Keratinocyte (primary cell): ENCODE measurements at regions not wholly inside any gene's neighbourhood (a gene's known extent, or its start where the extent isn't known, plus 50 kb on each side); places are given as distances from the start of the nearest gene placed in this dataset.

Source experiments
- DNase-seq: peaks from one replicate; pipeline ENCODE4 v3.0.0-alpha.2; 2011; ENCODE audit warnings: low read depth, missing footprints, low spot score
- FAIRE-seq: peaks from 2 replicates; lab custom pipeline; 2011; peaks lifted over from hg19 to GRCh38; lab: Jason Lieb, UNC
- H2AFZ ChIP-seq: 2 replicates; pipeline ENCODE4 v1.6.0; 2012; ENCODE audit warnings: low read length, control low read depth, inconsistent platforms; ENCODE audit not compliant: control insufficient read depth
- H3K27ac ChIP-seq: 2 replicates; pipeline ENCODE4 v1.5.1; 2011; ENCODE audit warnings: low read length; ENCODE audit not compliant: control insufficient read depth, insufficient read depth
- H3K27me3 ChIP-seq: 3 replicates; pipeline ENCODE4 v1.6.0; 2011; ENCODE audit warnings: low read length; ENCODE audit not compliant: control insufficient read depth, insufficient read depth; ENCODE audit errors: extremely low read depth
- H3K36me3 ChIP-seq, 2 experiments: 2 replicates in 1 of 2; 3 replicates in 1 of 2; pipeline ENCODE4 v1.5.1; 2011; ENCODE audit warnings: low read length in 2 of 2, mild to moderate bottlenecking in 1 of 2; ENCODE audit not compliant: control insufficient read depth in 2 of 2, insufficient read depth in 2 of 2; ENCODE audit errors: extremely low read depth in 1 of 2
- H3K4me1 ChIP-seq: 3 replicates; pipeline ENCODE4 v1.5.1; 2011; ENCODE audit warnings: low read length; ENCODE audit not compliant: control insufficient read depth, insufficient read depth; ENCODE audit errors: extremely low read depth
- H3K4me2 ChIP-seq: 3 replicates; pipeline ENCODE4 v1.6.0; 2011; ENCODE audit warnings: low read depth, low read length; ENCODE audit not compliant: control insufficient read depth, insufficient read depth; ENCODE audit errors: extremely low read depth
- H3K4me3 ChIP-seq, 3 experiments: fragments of 200-600 bp in 1 of 3; sonication (generic) in 1 of 3; 2 replicates in 2 of 3; 3 replicates in 1 of 3; pipeline ENCODE4 v1.5.1; 2011 to 2016; ENCODE audit warnings: low read length in 3 of 3, mild to moderate bottlenecking in 3 of 3, control low read depth in 2 of 3, inconsistent platforms in 1 of 3, low read depth in 1 of 3, mixed read lengths in 1 of 3, mixed run types in 1 of 3, moderate library complexity in 1 of 3; ENCODE audit not compliant: control insufficient read depth in 2 of 3, insufficient read depth in 2 of 3; ENCODE audit errors: extremely low read depth in 1 of 3
- H3K79me2 ChIP-seq: 2 replicates; pipeline ENCODE4 v1.6.0; 2012; ENCODE audit warnings: low read length; ENCODE audit not compliant: control insufficient read depth, insufficient read depth
- H3K9ac ChIP-seq: 3 replicates; pipeline ENCODE4 v1.6.0; 2011; ENCODE audit warnings: low read length; ENCODE audit not compliant: control insufficient read depth, insufficient read depth; ENCODE audit errors: extremely low read depth
- H3K9me1 ChIP-seq: 3 replicates; pipeline ENCODE4 v1.6.0; 2011; ENCODE audit warnings: low read length; ENCODE audit not compliant: control insufficient read depth, insufficient read depth; ENCODE audit errors: extremely low read depth
- H3K9me3 ChIP-seq: 2 replicates; pipeline ENCODE4 v1.5.1; 2012; ENCODE audit warnings: low read depth, low read length; ENCODE audit not compliant: control insufficient read depth
- H4K20me1 ChIP-seq: 3 replicates; pipeline ENCODE4 v1.6.0; 2011; ENCODE audit warnings: low read length; ENCODE audit not compliant: control insufficient read depth, insufficient read depth; ENCODE audit errors: extremely low read depth
- EZH2 ChIP-seq: IDR thresholded peaks from one replicate; pipeline ENCODE4 v1.6.1; 2012; ENCODE audit warnings: inconsistent platforms, mild to moderate bottlenecking, low read length, moderate library complexity
- dilution Hi-C: fragments of 300-500 bp; cut with MboI; formaldehyde crosslinking; loops from one replicate; pipeline ENCODE4 v1.7.0; 2020; ENCODE audit warnings: low sequenced_read_pairs; ENCODE audit not compliant: extremely low pct_ligation_motif_present
- TF ChIP-seq, protein P1 (sequence below), 3 experiments: IDR thresholded peaks in 1 of 3; conservative IDR thresholded peaks in 1 of 3; optimal IDR thresholded peaks in 1 of 3; 2 replicates in 2 of 3; 3 replicates in 1 of 3; pipeline versions ENCODE3 to v1.5.1; 2011; ENCODE audit warnings: low read length in 3 of 3, mild to moderate bottlenecking in 3 of 3, moderate library complexity in 2 of 3, control low read depth in 1 of 3, inconsistent platforms in 1 of 3; ENCODE audit not compliant: insufficient read depth in 2 of 3; ENCODE audit errors: extremely low read depth in 1 of 3

DNA sequence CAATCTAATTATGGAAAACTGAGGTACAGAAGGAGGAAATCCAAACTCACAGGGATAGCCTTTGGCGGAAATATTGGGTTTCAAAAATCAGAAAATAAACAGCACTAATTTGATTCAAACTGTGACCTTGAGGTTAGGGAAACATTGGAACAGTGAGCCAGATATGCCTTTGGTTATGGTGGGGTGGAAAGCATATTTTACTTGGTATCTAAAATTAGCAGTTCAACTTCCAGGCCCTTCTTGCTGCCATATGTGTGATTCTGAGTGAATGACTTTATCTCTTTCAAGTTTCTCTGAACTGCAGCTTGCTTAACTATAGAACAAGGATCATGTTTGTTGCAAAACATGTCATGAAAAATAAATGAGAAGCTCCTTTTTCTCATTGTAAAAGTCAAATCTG lies 240.9 kb upstream of the VEGFC start:
- H3K4me1 ChIP-seq, result no peaks in the 10 kb centered on the region
- H3K36me3 ChIP-seq, result no peaks in the 10 kb centered on the region
- TF ChIP-seq, protein P1, sequence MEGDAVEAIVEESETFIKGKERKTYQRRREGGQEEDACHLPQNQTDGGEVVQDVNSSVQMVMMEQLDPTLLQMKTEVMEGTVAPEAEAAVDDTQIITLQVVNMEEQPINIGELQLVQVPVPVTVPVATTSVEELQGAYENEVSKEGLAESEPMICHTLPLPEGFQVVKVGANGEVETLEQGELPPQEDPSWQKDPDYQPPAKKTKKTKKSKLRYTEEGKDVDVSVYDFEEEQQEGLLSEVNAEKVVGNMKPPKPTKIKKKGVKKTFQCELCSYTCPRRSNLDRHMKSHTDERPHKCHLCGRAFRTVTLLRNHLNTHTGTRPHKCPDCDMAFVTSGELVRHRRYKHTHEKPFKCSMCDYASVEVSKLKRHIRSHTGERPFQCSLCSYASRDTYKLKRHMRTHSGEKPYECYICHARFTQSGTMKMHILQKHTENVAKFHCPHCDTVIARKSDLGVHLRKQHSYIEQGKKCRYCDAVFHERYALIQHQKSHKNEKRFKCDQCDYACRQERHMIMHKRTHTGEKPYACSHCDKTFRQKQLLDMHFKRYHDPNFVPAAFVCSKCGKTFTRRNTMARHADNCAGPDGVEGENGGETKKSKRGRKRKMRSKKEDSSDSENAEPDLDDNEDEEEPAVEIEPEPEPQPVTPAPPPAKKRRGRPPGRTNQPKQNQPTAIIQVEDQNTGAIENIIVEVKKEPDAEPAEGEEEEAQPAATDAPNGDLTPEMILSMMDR (optimal IDR thresholded peaks at IDR 0.05 in 1 of 3, IDR thresholded peaks at IDR 0.05 in 1 of 3, conservative IDR thresholded peaks at IDR 0.05 in 1 of 3; ENCODE audit: extremely low read depth in 1 of 3, insufficient read depth in 2 of 3, low read length in 3 of 3), result no peak
- no peak for TF ChIP-seq EZH2
- H3K79me2 ChIP-seq, result no peaks in the 10 kb centered on the region
- H4K20me1 ChIP-seq, result no peaks in the 10 kb centered on the region
- H3K9ac ChIP-seq, result no peak overlapping the region
- no peak overlapping the region for H3K27ac ChIP-seq
- no peak overlapping the region for H3K4me3 ChIP-seq
- DNase-seq (no peak), FAIRE-seq (no peak)
- no peak overlapping the region for H3K4me2 ChIP-seq
- no peak overlapping the region for H2AFZ ChIP-seq
- H3K9me3 ChIP-seq, result no peaks in the 10 kb centered on the region
- no peaks in the 10 kb centered on the region for H3K9me1 ChIP-seq
- no peaks in the 10 kb centered on the region for H3K27me3 ChIP-seq
- dilution Hi-C loops, result no loop called here

DNA sequence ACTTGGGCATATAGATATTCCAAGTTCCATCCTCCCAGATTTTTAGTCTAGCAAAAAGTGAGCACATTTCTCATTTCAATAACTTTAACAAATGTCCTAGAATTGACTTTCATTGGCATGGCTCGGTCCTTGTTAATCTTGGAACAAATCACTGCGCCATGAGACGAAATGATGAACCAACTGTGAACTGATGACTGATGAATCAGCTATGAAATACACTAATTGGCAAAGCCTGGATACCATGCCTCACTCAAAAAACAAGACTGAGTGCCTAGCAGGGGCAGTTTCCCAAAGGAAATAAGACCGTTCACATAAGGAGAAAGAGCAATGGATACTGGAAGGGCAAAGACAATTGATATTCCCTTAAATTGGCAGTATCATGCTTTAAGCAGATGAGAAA lies 248.6 kb upstream of the VEGFC start:
- FAIRE-seq (no peak), DNase-seq (no peak)
- no peaks in the 10 kb centered on the region for H4K20me1 ChIP-seq
- TF ChIP-seq EZH2, result no peak
- TF ChIP-seq, protein P1 (optimal IDR thresholded peaks at IDR 0.05 in 1 of 3, IDR thresholded peaks at IDR 0.05 in 1 of 3, conservative IDR thresholded peaks at IDR 0.05 in 1 of 3; ENCODE audit: extremely low read depth in 1 of 3, insufficient read depth in 2 of 3, low read length in 3 of 3), result no peak
- H3K4me2 ChIP-seq, result no peak overlapping the region
- H3K9ac ChIP-seq, result no peak overlapping the region
- no peaks in the 10 kb centered on the region for H3K27me3 ChIP-seq
- no peaks in the 10 kb centered on the region for H3K79me2 ChIP-seq
- dilution Hi-C loops, result no loop called here
- no peaks in the 10 kb centered on the region for H3K36me3 ChIP-seq
- H2AFZ ChIP-seq, result no peak overlapping the region
- no peak overlapping the region for H3K27ac ChIP-seq
- H3K9me1 ChIP-seq, result no peaks in the 10 kb centered on the region
- no peak overlapping the region for H3K4me3 ChIP-seq
- no peaks in the 10 kb centered on the region for H3K9me3 ChIP-seq
- peaks cover 6% of the 10 kb centered on the region for H3K4me1 ChIP-seq
